CD4-positive, alpha-beta T cell treated with Interleukin-17A for 4 hours (primary cell): ENCODE measurements at regions not wholly inside any gene's neighbourhood (a gene's known extent, or its start where the extent isn't known, plus 50 kb on each side); places are given as distances from the start of the nearest gene placed in this dataset.

ENCODE experiments used
- DNase-seq: peaks from one replicate; pipeline ENCODE4 v3.0.0-alpha.2; 2020; ENCODE audit warnings: mixed read lengths

- DNase-seq: no peak
Observed at GRCh38 chr11:114880442-114880841, 202.1 kb downstream of the NXPE2 start.

- DNase-seq: no peak
Observed at GRCh38 chr11:114883472-114883871, 205.1 kb downstream of the NXPE2 start.

- DNase-seq: no peak
Observed at GRCh38 chr11:114886644-114887265, 208.4 kb downstream of the NXPE2 start.

- DNase-seq: no peak
Observed at GRCh38 chr11:114889594-114890011, 211.3 kb downstream of the NXPE2 start.

GRCh38 chr11:114890038-114890437 lies 211.7 kb downstream of the NXPE2 start:
- DNase-seq: no peak

GRCh38 chr11:114891911-114892310 lies 213.6 kb downstream of the NXPE2 start:
- no peak for DNase-seq

- no peak for DNase-seq
Observed at GRCh38 chr11:114892381-114893197, 214.3 kb downstream of the NXPE2 start.

- no peak for DNase-seq
Observed at GRCh38 chr11:114893329-114893728, 215.0 kb downstream of the NXPE2 start.

- DNase-seq: no peak
Observed at GRCh38 chr11:114896594-114896993, 218.3 kb downstream of the NXPE2 start.

GRCh38 chr11:114909866-114910265 lies 231.5 kb downstream of the NXPE2 start:
- no peak for DNase-seq

GRCh38 chr11:114912826-114913225 lies 234.5 kb downstream of the NXPE2 start:
- no peak for DNase-seq

- DNase-seq: no peak
Observed at GRCh38 chr11:114914231-114915005, 236.1 kb downstream of the NXPE2 start.

GRCh38 chr11:114915871-114916805 lies 237.8 kb downstream of the NXPE2 start:
- no peak for DNase-seq

- DNase-seq: no peak
Observed at GRCh38 chr11:114918286-114918685, 240.0 kb downstream of the NXPE2 start.

- DNase-seq: no peak
Observed at GRCh38 chr11:114921697-114922096, 243.4 kb downstream of the NXPE2 start.

GRCh38 chr11:114924042-114924441 lies 245.7 kb downstream of the NXPE2 start:
- no peak for DNase-seq

- DNase-seq: no peak
Observed at GRCh38 chr11:114925591-114925990, 247.3 kb downstream of the NXPE2 start.

- DNase-seq: no peak
Observed at GRCh38 chr11:114928260-114928870, 250.0 kb downstream of the NXPE2 start.

GRCh38 chr11:114929351-114930000 lies 251.1 kb downstream of the NXPE2 start:
- DNase-seq: no peak

GRCh38 chr11:114938799-114939198 lies 260.5 kb downstream of the NXPE2 start:
- DNase-seq: no peak

GRCh38 chr11:114942207-114942606 lies 263.9 kb downstream of the NXPE2 start:
- DNase-seq: no peak
